ENCODE measurements at regions not wholly inside any gene's neighbourhood (a gene's known extent, or its start where the extent isn't known, plus 50 kb on each side); places are given as distances from the start of the nearest gene placed in this dataset.

GRCh38 chrX:16476009-16476408 is 173.9 kb upstream of the S100G start:
- TF ChIP-seq CTCF (IDR thresholded peaks at IDR 0.05) (no peak), POLR2AphosphoS5 (IDR thresholded peaks at IDR 0.05) (no peak), POLR2A (IDR thresholded peaks at IDR 0.05) (no peak)
